IPS DF 19.7 (cell line): ENCODE measurements at regions not wholly inside any gene's neighbourhood (a gene's known extent, or its start where the extent isn't known, plus 50 kb on each side); places are given as distances from the start of the nearest gene placed in this dataset.
"Not testable (repeated sequence)": the region's sequence is repeated elsewhere in the genome, so short reads cannot be mapped to it uniquely, and the experiment has no call there.

Experiments
- DNase-seq: peaks from one replicate; pipeline ENCODE4 v3.0.0-alpha.2; 2013; ENCODE audit warnings: low read depth, low spot score

GRCh38 chr17:21470422-21470821 is 94.3 kb downstream of the KCNJ12 start:
- DNase-seq = not testable (repeated sequence)

GRCh38 chr17:21470861-21471260 is 94.7 kb downstream of the KCNJ12 start:
- DNase-seq = no peak

- DNase-seq = no peak
These were observed 98.7 kb downstream of the KCNJ12 start for GRCh38 chr17:21474815-21475214.

GRCh38 chr17:21475571-21475970 is 99.4 kb downstream of the KCNJ12 start:
- DNase-seq = no peak

GRCh38 chr17:21476867-21477266 is 100.7 kb downstream of the KCNJ12 start:
- no peak for DNase-seq

- no peak for DNase-seq
These were observed 106.2 kb downstream of the KCNJ12 start for GRCh38 chr17:21482189-21482865.

GRCh38 chr17:21488043-21488442 is 111.9 kb downstream of the KCNJ12 start:
- DNase-seq = not testable (repeated sequence)

GRCh38 chr17:21493993-21494392 is 117.8 kb downstream of the KCNJ12 start:
- DNase-seq = no peak

- DNase-seq = no peak
These were observed 119.1 kb downstream of the KCNJ12 start for GRCh38 chr17:21495281-21495680.

- no peak for DNase-seq
These were observed 123.9 kb downstream of the KCNJ12 start for GRCh38 chr17:21500064-21500463.

GRCh38 chr17:21501927-21502700 is 126.0 kb downstream of the KCNJ12 start:
- not testable (repeated sequence) for DNase-seq

GRCh38 chr17:21505819-21506815 is 130.0 kb downstream of the KCNJ12 start:
- no peak for DNase-seq

- not testable (repeated sequence) for DNase-seq
These were observed 131.6 kb downstream of the KCNJ12 start for GRCh38 chr17:21507806-21508205.

GRCh38 chr17:21508211-21508610 is 132.1 kb downstream of the KCNJ12 start:
- no peak for DNase-seq

GRCh38 chr17:21509356-21509755 is 133.2 kb downstream of the KCNJ12 start:
- not testable (repeated sequence) for DNase-seq

- no peak for DNase-seq
These were observed 134.7 kb downstream of the KCNJ12 start for GRCh38 chr17:21510686-21511362.

- peak; percentile 47 for DNase-seq
These were observed 135.4 kb downstream of the KCNJ12 start for GRCh38 chr17:21511363-21512195.

- no peak for DNase-seq
These were observed 136.3 kb downstream of the KCNJ12 start for GRCh38 chr17:21512307-21513011.

- DNase-seq = no peak
These were observed 136.9 kb downstream of the KCNJ12 start for GRCh38 chr17:21513012-21513570.
